Panc1 (cell line): ENCODE measurements at regions not wholly inside any gene's neighbourhood (a gene's known extent, or its start where the extent isn't known, plus 50 kb on each side); places are given as distances from the start of the nearest gene placed in this dataset.
"Not testable (repeated sequence)": the region's sequence is repeated elsewhere in the genome, so short reads cannot be mapped to it uniquely, and the experiment has no call there.

Experiments
- ATAC-seq: fragments of 200-7000 bp; cut with Tn5 transposase; 2 replicates; pipeline ENCODE4 v1.9.1; 2020; ENCODE audit warnings: mild to moderate bottlenecking, moderate library complexity
- BruUV-seq: library from RNA; stranded (reverse); fragments of 400-500 nt; replicated peaks from 2 replicates; lab custom pipeline; 2021; lab: Mats Ljungman, UMichigan
- CTCF ChIA-PET: fragments of 300-600 bp; sonication (Branson Sonifier 250); formaldehyde crosslinking; loops from one replicate; lab custom pipeline; 2022; ENCODE audit warnings: antibody characterized with exemption; lab: Charles Lee
- POLR2A ChIA-PET: fragments of 300-600 bp; sonication (Branson Sonifier 250); formaldehyde crosslinking; loops from one replicate; lab custom pipeline; 2022; ENCODE audit warnings: antibody characterized with exemption; lab: Charles Lee
- DNase-seq: peaks from one replicate; pipeline ENCODE4 v3.0.0-alpha.2; 2010; ENCODE audit warnings: low read depth, low spot score
- H3K27ac ChIP-seq: 2 replicates; pipeline ENCODE4 v1.5.1; 2011; ENCODE audit warnings: mild to moderate bottlenecking, low read length, inconsistent platforms
- H3K27me3 ChIP-seq: fragments of 200-500 bp; sonication (Bioruptor generic); 2 replicates; pipeline ENCODE4 v1.6.0; 2014; ENCODE audit warnings: low read length, inconsistent platforms; ENCODE audit not compliant: control insufficient read depth, insufficient read depth
- H3K36me3 ChIP-seq: fragments of 200-500 bp; sonication (Bioruptor generic); 2 replicates; pipeline ENCODE4 v1.5.1; 2014; ENCODE audit warnings: inconsistent platforms, mild to moderate bottlenecking, low read length, moderate library complexity; ENCODE audit not compliant: control insufficient read depth, insufficient read depth
- H3K4me1 ChIP-seq: 2 replicates; pipeline ENCODE4 v1.5.1; 2011; ENCODE audit warnings: inconsistent platforms, mild to moderate bottlenecking, low read length, moderate library complexity; ENCODE audit not compliant: control insufficient read depth, insufficient read depth
- H3K4me3 ChIP-seq, 2 experiments: 2 replicates each; pipeline ENCODE4 v1.5.1; 2011 to 2012; ENCODE audit warnings: low read depth in 2 of 2, low read length in 2 of 2, mild to moderate bottlenecking in 2 of 2, inconsistent platforms in 1 of 2, moderate library complexity in 1 of 2
- H3K9me3 ChIP-seq: fragments of 200-500 bp; sonication (Bioruptor generic); 2 replicates; pipeline ENCODE4 v1.5.1; 2014; ENCODE audit warnings: low read depth, mild to moderate bottlenecking, inconsistent platforms, low read length, moderate library complexity; ENCODE audit not compliant: control insufficient read depth, insufficient read depth
- CTCF ChIP-seq: fragments of 450-650 bp; IDR thresholded peaks from 2 replicates; pipeline ENCODE4 v1.5.1; 2017; ENCODE audit warnings: mild to moderate bottlenecking
- POLR2AphosphoS5 ChIP-seq: IDR thresholded peaks from 2 replicates; pipeline ENCODE4 v1.6.1; 2012; ENCODE audit warnings: mild to moderate bottlenecking, low read depth, low read length, moderate library complexity
- SIN3A ChIP-seq: IDR thresholded peaks from 2 replicates; pipeline ENCODE4 v1.6.1; 2012; ENCODE audit warnings: low read depth, mild to moderate bottlenecking, low read length, moderate library complexity, borderline replicate concordance; ENCODE audit not compliant: insufficient read depth
- TCF7L2 ChIP-seq: IDR thresholded peaks from 2 replicates; pipeline ENCODE4 v1.6.1; 2011; ENCODE audit warnings: mild to moderate bottlenecking, low read depth, low read length, inconsistent platforms
- in situ Hi-C: cut with HindIII; loops from 2 replicates; pipeline ENCODE4 v1.10.0; 2016; ENCODE audit warnings: low sequenced_read_pairs, low pct_unique_long_range_greater_than_20kb
- intact Hi-C: fragments of 100-400 bp; cut with micrococcal nuclease; formaldehyde crosslinking; loops from one replicate; pipeline ENCODE4 v1.10.0; 2022; ENCODE audit not compliant: unreplicated experiment
- TF ChIP-seq, protein P1 (sequence below), 2 experiments: IDR thresholded peaks; 2 replicates each; pipeline ENCODE4 v1.6.1; 2011 to 2012; ENCODE audit warnings: low read depth in 2 of 2, control low read depth in 1 of 2, low read length in 1 of 2, mild to moderate bottlenecking in 1 of 2, moderate library complexity in 1 of 2; ENCODE audit not compliant: insufficient read depth in 1 of 2

- TF ChIP-seq, protein P1, sequence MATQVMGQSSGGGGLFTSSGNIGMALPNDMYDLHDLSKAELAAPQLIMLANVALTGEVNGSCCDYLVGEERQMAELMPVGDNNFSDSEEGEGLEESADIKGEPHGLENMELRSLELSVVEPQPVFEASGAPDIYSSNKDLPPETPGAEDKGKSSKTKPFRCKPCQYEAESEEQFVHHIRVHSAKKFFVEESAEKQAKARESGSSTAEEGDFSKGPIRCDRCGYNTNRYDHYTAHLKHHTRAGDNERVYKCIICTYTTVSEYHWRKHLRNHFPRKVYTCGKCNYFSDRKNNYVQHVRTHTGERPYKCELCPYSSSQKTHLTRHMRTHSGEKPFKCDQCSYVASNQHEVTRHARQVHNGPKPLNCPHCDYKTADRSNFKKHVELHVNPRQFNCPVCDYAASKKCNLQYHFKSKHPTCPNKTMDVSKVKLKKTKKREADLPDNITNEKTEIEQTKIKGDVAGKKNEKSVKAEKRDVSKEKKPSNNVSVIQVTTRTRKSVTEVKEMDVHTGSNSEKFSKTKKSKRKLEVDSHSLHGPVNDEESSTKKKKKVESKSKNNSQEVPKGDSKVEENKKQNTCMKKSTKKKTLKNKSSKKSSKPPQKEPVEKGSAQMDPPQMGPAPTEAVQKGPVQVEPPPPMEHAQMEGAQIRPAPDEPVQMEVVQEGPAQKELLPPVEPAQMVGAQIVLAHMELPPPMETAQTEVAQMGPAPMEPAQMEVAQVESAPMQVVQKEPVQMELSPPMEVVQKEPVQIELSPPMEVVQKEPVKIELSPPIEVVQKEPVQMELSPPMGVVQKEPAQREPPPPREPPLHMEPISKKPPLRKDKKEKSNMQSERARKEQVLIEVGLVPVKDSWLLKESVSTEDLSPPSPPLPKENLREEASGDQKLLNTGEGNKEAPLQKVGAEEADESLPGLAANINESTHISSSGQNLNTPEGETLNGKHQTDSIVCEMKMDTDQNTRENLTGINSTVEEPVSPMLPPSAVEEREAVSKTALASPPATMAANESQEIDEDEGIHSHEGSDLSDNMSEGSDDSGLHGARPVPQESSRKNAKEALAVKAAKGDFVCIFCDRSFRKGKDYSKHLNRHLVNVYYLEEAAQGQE (IDR thresholded peaks at IDR 0.05; ENCODE audit: insufficient read depth in 1 of 2, low read depth in 2 of 2, low read length in 1 of 2): no peak
- TF ChIP-seq TCF7L2 (no peak), CTCF (no peak), SIN3A (no peak), POLR2AphosphoS5 (no peak)
- Histone ChIP-seq H3K4me1 (no peaks in the 10 kb centered on the region), H3K9me3 (no peaks in the 10 kb centered on the region), H3K36me3 (no peaks in the 10 kb centered on the region), H3K27me3 (no peaks in the 10 kb centered on the region), H3K27ac (no peak overlapping the region), H3K4me3 (no peak overlapping the region)
- no peak for DNase-seq
- BruUV-seq: no TSS peak
- ChIA-PET POLR2A (no interaction called here), CTCF (no interaction called here)
- ATAC-seq: no peak
- intact Hi-C loops (no loop called here), in situ Hi-C loops (no loop called here)
Observed at GRCh38 chr22:34416022-34416860, 496.0 kb upstream of the LARGE1 start.

DNA sequence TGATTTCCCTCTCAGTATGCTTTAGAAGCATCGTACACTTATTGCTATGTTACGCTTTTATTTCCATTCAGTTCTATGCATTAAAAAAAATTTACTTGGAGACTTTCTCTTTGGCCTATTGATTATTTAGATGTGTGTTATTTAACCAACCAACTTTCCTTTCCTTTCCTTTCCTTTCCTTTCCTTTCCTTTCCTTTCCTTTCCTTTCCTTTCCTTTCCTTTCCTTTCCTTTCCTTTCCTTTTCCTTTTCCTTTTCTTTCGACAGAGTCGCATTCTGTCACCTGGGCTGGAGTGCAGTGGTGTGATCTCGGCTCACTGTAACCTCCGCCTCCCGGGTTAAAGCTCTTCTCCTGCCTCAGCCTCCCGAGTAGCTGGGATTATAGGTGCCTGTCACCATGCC is 502.7 kb upstream of the LARGE1 start:
- H3K27ac ChIP-seq, in situ Hi-C loops, H3K36me3 ChIP-seq, intact Hi-C loops, H3K27me3 ChIP-seq, POLR2A ChIA-PET, BruUV-seq, H3K9me3 ChIP-seq, H3K4me3 ChIP-seq, H3K4me1 ChIP-seq, CTCF ChIA-PET, DNase-seq, ATAC-seq: not testable (repeated sequence)

DNA sequence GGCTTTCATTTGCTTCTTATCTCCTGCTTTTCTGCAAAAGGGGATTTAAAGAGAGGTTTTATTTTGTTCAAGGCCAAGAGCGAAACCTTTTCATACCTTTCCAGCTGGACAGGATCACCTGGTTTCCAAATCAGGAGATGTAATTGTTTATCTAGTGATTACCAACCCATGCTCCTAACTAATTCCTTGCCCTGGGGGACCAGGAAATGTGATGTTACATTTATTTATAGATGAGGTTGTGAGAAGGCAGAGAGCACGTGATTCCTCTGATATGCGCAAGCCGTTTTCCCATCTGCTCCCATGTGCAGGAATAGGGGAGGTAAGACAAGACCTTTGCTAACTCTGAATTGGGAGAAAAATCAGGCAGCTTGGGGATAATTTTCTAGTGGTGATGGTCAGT is 507.2 kb upstream of the LARGE1 start:
- ATAC-seq (no peak), DNase-seq (no peak)
- ChIA-PET POLR2A (no interaction called here), CTCF (no interaction called here)
- TF ChIP-seq, protein P1 (IDR thresholded peaks at IDR 0.05; ENCODE audit: insufficient read depth in 1 of 2, low read depth in 2 of 2, low read length in 1 of 2): no peak
- no peak for TF ChIP-seq POLR2AphosphoS5
- TF ChIP-seq SIN3A: no peak
- no peak for TF ChIP-seq TCF7L2
- no peaks in the 10 kb centered on the region for H3K27me3 ChIP-seq
- H3K4me3 ChIP-seq: no peak overlapping the region
- intact Hi-C loops (no loop called here), in situ Hi-C loops (no loop called here)
- no peaks in the 10 kb centered on the region for H3K36me3 ChIP-seq
- BruUV-seq: no TSS peak
- no peak overlapping the region for H3K27ac ChIP-seq
- H3K9me3 ChIP-seq: 0 out of 2 replicates have a peak, but pooled peaks cover 2% of the 10 kb centered on the region
- no peaks in the 10 kb centered on the region for H3K4me1 ChIP-seq
